Inflammatory macrophage (primary cell): ENCODE measurements at regions not wholly inside any gene's neighbourhood (a gene's known extent, or its start where the extent isn't known, plus 50 kb on each side); places are given as distances from the start of the nearest gene placed in this dataset.
"Not testable (repeated sequence)": the region's sequence is repeated elsewhere in the genome, so short reads cannot be mapped to it uniquely, and the experiment has no call there.

ENCODE experiments used
- DNase-seq, 2 donors: peaks; one replicate each; pipeline ENCODE4 v3.0.0-alpha.2; 2020 to 2022

- no peak for DNase-seq
Measured at GRCh38 chr12:126204326-126204725, 1139.1 kb downstream of the AACS start.

GRCh38 chr12:126210026-126210425 lies 1144.8 kb downstream of the AACS start:
- DNase-seq = no peak

- no peak for DNase-seq
Measured at GRCh38 chr12:126210448-126210847, 1145.2 kb downstream of the AACS start.

DNA sequence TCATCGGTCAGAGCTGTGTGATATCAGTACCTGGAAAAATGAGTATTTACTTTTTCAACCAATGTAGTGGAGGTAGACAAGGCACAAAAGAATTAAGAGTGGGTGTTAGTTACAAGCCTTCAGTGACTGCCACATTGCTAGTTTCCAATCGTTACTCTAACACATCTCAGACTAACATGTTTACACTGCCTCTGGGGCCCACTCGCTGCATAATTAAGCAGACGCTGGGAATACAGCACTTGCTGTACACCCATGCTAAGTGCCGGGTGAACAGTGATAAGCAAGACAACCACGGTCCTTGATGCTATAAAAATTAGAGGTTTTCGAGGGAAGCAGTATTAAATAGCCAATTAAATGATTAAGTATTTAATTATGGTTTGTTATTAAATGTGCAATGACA lies 1147.6 kb downstream of the AACS start:
- no peak for DNase-seq

DNA sequence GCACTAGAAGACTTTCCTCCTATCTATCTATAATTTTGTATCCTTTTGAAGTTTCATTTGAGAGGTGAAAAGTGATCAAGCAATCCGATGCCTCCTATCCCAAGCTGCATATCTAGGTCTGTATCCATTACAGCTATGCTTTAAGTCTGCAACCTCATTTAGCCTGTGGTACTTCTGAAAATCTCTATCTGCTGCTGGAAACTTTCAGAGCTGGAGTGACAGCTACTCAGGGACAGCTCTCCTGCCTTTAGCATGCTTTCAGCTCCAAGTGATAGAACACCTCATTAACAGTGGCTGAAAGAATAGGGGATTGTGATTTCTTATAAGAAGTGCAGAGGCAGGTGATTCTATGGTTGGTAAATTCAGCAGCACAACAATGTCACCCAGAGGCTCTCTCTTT lies 1153.5 kb downstream of the AACS start:
- no peak for DNase-seq

GRCh38 chr12:126219139-126219538 lies 1153.9 kb downstream of the AACS start:
- no peak for DNase-seq

DNA sequence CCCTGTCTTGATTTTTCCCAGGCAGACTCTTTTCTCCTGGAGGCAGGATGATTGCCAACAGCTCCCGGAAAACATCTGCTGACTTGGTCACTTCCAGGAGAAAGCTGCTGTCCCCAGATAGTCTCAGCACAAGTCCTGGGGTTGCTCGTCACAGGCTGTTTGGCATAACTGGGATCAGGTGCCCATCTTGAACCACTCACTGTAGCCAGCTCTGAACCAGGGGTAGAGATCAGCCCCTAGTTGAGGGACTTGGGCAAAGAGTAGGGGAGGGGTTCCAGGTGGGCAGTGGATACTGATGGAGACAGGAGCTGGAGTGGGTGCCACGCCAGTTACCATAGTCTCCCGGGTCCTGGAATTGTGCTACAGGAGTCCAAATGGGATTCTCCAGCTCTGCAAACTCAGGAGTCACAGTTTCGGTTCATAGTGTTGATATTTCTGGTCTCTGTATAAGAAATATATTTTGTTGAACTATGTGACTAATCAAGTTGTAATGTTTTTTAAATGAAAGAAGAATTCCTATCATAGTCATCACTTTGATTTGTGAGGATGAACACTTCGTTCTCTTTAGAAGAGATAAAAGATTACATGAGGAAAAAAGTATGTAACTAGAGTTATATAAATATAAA lies 1154.5 kb downstream of the AACS start:
- DNase-seq = no peak

- no peak for DNase-seq
Measured at GRCh38 chr12:126224032-126224431, 1158.8 kb downstream of the AACS start.

DNA sequence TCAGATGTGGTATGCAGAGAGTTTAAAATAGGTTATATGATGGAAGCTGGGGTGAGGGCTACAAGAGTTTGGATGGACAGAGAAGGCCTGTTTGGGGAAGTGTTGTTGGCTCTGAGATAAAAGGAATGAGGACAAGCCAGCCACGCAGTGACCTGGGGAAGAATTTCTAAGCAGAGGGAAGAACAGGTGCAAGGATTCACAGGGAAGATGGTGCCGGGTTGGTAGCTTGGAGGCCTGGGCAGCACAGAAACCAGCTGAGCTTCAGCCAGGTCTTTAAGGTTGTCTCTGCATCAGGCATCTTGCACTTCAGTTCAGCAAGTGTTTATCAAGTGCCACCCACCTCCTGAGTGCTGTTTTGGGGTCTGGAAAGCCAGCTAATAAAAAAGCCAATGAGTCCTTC lies 1163.7 kb downstream of the AACS start:
- DNase-seq = no peak

GRCh38 chr12:126232711-126233110 lies 1167.5 kb downstream of the AACS start:
- DNase-seq = no peak

DNA sequence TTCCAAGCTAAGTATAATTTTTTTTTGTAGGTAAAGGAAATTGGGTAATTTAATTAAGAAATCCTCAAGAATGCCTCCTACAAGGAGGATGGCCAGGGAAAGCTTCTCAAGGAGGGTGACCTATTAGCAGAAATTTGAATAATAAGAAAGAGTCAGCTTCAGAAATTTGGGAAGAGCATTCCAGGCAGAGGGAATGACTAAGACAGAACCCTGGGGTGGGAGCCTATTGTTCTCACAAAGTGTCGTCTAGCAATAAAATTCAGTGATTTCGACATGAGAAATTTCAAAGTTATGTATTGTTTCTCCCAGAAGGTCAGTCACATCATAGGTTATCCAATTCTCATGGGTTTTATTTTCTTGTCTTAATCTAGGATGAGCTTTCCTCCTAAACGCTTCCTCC lies 1168.4 kb downstream of the AACS start:
- DNase-seq = no peak

- DNase-seq = no peak
Measured at GRCh38 chr12:126243814-126244440, 1178.7 kb downstream of the AACS start.

GRCh38 chr12:126247936-126248335 lies 1182.7 kb downstream of the AACS start:
- DNase-seq = no peak

- no peak for DNase-seq
Measured at GRCh38 chr12:126248871-126249403, 1183.7 kb downstream of the AACS start.

- DNase-seq = no peak
Measured at GRCh38 chr12:126258190-126258589, 1193.0 kb downstream of the AACS start.

- DNase-seq = no peak
Measured at GRCh38 chr12:126262829-126263228, 1197.6 kb downstream of the AACS start.

DNA sequence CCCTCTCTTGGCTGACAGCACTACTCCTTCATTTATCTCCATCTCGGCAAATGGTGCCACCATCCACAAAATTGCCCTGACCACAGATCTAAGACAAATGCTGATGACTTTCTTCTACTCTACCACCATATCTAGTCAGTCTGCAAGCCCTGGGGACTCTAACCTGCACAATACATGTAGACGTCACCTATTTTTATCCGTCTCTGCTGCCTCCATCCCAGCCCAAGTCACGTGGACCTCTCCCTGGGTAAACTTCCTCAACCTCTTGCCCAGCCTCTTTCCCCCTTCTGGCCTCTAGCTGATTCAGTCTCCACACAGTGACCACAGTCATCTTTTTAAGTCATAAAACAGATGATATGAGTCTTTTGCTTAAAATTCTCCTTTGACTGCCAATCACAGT lies 1203.0 kb downstream of the AACS start:
- DNase-seq = no peak

- DNase-seq = no peak
Measured at GRCh38 chr12:126271159-126271558, 1205.9 kb downstream of the AACS start.

DNA sequence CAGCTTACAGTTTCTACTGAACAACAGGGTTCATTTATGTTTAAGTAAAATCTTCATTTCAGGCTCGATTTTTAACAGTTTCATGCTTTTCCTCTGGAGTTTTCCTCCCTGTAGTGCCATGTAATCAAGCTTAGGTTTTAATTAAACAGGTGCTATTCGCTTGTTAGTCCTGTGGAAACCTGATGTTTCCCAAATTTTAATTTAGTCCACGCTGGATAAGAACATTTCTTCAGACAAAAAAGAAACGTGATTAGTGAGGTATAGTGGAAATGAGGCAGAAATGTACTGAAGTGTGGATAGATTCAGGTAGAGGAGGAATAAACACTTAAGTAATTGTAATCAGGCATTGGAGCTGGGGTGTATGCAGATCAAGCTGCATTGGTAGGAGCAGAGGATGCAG lies 1217.5 kb downstream of the AACS start:
- no peak for DNase-seq

- DNase-seq = no peak
Measured at GRCh38 chr12:126286203-126286602, 1221.0 kb downstream of the AACS start.

DNA sequence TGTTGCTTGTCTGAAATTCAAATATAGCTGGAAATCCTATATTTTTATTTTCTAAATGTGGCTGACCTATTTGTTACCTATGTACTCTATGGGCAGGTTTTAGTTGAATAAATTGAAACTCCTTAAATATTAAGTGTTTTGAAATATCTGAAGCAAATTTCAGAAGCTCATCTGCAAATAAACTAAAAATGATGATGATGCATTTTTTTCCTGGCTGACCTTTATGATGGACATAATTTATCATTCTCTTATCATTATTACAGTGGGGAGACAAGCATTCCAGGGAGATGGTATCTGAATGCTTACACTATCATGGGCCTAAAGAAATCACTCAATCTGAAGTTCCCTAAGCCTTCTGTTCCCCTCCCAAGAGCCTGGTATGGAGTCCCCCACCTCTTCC lies 1225.2 kb downstream of the AACS start:
- no peak for DNase-seq

DNA sequence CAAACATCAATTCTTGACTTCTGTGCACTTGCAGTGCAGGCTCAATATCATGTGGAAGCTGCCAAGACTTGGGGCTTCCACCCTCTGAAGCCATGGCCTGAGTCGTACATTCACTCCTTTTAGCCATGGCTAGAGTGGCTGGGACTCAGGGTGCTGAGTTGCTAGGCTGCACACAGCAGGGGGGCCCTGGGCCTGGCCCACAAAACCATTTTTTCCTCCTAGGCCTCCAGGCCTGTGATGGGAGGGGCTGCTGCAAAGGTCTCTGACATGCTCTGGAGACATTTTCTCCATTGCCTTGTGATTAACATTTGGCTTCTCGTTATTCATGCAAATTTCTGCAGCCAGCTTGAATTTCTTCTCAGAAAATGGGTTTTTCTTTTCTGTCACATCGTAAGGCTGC lies 1226.8 kb downstream of the AACS start:
- DNase-seq = not testable (repeated sequence)

GRCh38 chr12:126295652-126296051 lies 1230.4 kb downstream of the AACS start:
- no peak for DNase-seq

DNA sequence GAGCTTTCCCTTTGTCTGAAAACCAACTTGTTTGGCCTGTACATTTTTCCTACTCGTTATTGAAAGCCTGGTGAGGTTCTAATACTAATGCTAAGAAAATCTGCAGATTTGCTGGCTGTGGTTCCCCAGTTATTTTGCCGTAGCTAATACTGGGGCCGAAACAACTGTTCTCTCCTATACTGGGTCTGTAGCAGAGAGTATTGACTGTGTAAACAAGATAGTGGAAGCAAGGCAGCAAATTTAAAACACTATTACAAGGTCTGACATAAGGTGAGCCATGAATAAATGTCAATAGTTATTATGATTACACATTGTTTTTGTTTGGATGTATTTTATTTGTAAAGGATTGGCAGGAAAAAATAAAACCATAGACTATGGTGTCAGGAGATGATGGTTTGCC lies 1244.0 kb downstream of the AACS start:
- no peak for DNase-seq

DNA sequence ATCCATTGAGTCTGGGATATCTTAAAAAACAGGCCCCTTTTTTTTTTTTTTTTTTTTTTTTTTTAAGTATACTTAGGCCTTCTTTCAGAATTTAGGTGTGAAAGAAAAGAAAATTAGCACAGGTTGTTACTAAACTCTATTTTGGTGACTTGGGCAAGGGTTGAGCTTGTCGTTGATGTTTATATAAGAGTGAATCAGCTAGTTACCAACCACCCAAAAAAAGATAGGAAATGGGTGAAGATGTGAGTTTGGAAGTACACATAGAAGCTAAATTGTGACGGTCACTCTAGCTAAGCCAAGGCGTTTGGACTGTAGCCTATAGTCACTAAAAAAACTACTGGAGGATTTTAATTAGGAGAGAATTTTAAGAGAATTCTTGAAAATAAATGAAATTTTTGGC lies 1247.2 kb downstream of the AACS start:
- no peak for DNase-seq
